ENCODE measurements at regions not wholly inside any gene's neighbourhood (a gene's known extent, or its start where the extent isn't known, plus 50 kb on each side); places are given as distances from the start of the nearest gene placed in this dataset.
"Not testable (repeated sequence)": the region's sequence is repeated elsewhere in the genome, so short reads cannot be mapped to it uniquely, and the experiment has no call there.

DNA sequence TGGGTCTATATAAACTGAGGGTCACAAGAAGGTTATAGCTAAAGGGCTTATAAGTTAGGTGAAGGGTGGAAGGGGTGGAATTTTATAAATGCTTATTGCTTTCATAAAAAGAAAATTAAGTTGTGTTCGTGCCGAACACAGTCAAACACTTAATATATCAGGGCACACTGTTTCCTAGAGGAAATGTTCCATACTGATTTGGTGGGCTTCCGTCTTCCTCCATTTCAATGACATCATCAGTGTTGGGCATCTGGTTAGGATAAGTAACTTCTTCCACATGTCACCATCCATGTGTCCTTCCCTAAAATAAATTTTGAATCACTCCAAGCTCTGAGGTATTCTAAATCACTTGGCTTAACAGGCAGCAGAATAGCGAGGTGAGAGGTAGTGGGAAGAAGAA, 466.4 kb downstream of the MED13L start:
- no peak for DNase-seq (ENCODE audit: low read depth, low spot score)

DNA sequence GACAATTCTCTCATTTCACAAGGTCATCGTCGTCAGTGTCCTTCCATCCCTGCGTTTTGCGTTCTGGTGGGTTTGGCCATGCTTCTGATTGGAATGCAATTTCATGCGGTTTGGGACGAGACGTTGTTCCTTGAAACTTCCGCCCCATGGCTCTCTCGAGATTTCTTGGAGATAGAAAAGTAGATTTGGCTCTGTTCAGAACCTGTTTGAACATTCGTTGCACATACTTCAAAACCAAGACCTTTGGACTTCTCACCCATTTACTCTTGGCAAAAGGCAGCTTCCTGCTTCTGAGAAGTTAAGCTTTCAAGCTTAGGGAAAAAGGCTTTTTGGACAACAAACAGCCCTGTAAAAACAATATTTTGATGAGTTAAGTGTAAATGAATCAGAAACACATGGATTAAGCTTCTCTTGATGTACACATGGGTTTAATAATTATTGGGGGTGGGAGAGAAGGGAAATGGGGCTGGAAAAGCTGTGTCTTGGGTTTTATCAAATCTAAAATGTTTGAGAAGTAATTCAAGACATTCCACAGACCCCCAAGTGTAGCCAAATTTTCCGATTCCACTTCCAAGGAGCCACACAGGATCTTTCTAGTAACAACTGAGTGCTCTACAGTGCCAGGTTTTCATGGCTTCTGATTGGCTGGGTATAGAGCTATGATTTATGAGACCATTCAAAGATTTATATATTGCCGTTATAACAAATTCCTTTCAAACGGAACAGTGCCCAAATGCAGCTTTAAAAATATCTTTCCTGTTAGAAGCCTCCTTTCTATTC, 467.2 kb downstream of the MED13L start:
- no peak for DNase-seq (ENCODE audit: low read depth, low spot score)

DNA sequence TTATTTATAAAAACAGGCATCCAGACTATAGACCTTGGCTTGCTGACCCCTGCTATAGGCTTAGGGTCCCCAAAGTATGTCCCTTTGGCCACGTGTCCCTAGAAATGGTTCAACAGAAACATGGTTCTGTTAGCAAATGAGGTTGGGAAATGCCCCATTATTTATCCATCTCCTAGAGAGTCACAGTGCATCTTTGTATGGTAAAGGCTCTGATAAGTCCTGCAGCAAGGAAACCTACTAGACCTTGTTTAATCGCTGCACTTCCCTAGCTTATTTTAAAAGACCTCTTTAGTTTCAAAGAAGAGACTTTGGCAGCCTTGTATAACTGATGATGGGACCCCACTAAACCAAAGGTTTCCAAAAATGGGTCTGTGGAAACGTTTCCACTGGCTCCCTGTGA, 471.5 kb downstream of the MED13L start:
- DNase-seq (ENCODE audit: low read depth, low spot score), result no peak

DNA sequence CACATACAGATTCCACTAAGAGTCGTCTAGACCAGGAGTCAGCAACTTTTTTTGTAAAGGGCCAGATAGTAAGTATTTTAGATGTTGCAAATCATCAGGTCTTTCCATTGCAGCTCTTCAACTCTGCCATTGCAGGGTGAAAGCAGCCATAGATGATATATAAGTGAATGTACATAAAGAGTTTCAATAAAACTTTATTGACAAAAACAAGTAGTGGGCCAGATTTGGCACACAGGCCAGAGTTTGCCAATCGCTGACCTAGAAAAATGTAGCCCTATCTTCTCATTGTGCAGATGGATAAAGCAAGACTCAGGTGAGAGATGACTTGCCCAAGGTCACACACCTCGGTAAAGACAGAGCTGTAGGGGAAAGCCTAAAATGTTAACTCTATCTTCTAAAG, 474.7 kb downstream of the MED13L start:
- DNase-seq (ENCODE audit: low read depth, low spot score), result no peak

DNA sequence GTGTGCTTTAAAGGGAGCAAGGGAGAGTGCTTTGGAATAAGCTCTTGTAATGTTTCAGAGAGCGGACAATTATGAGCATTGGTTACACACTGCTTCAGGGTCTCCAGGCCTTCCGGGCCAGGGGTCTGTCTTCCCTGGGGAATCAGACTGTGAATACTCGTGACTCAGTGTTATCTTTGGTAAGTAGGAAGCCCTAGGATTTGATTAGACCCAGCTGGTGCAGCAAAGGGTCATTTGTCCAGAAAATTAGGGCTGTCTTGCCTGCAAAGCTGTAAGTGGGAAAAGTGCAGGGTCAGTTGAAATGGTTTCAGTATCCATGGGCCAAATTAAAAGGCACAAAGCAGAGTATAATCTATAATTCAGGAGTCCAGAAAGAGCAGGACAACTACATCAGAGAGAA, 475.6 kb downstream of the MED13L start:
- DNase-seq (ENCODE audit: low read depth, low spot score), result no peak

DNA sequence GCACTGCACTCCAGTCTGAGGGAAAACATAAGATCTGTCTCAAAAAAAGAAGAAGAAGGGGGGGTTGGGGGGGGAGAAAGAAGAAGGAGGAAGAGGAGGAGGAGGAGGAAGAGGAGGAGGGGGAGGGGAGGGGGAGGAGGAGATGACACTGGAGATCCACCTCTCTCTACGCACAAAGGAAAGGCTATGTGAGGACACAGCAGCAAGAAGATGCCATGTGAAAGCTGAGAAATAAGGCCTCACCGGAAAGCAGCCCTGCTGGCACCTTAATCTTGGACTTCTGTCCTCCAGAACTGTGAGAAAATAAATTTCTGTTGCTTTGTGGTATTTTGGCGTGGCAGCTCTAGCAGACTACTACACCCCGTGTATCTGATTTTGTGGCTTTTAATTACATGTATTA, 477.9 kb downstream of the MED13L start:
- no peak for DNase-seq (ENCODE audit: low read depth, low spot score)

DNA sequence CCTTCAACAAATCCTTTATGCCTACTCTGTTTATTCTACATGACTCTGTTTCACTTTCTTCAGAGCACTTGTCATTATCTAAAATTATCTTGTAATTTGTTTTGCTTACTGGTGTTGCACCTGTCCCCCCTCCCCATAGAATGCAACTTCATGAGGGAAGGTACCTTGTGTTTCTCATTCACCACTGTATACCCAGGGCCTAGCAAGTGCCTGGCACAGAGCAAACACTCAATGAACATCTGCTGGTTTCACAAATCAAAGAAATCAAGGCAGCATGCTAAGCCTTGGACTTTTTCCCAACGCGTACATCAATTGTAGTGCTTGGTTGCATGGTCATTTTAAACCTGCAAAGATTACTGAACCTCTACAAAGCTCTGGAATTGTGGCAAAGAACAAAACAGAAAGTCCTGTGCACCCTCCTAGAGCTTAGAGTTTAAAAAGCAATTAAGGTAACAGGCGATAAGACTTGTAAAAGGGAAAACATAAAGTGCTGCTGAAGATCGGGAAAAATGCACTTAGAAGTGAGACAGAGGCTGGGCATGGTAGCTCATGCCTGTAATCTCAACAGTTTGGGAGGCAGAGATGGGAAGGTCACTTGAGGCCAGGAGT, 479.1 kb downstream of the MED13L start:
- no peak for DNase-seq (ENCODE audit: low read depth, low spot score)

DNA sequence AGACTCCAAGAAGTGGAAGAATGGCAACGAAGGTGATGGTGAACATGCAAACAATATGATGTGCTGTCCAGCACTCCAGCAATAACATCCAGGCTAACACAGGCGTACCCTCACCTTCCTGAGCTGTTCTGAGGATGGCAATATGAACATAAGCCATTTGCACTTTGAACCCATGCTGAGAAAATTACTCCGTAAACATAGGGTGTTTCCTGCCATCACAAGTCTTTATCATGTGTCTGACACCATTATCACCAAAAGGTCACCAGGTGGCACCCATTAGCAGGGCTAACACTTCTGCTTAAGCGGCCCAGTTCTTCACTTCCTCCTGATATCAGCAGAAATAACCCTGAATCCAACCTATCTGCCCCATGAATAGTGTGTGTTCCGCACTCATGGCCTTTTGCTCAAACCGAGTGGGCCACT, 482.8 kb downstream of the MED13L start:
- no peak for DNase-seq (ENCODE audit: low read depth, low spot score)

DNA sequence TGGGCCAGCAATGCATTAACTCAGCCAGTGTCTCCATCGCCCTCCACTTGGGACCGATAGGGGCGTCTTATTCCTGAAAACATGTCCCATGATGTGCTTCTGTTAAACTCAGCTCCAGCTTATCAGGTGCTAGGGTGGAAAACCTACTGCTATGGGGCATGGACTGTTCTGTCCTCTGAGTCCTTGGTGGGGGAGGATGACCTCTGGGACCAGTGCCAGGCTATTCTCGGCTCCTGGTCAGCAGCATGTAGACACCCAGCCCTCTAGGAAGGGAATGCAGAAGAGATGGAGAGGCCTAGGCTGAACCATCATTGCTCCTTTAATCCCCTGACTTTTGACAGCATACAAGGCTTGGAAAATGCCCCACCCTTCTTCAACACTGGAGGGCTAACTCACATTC, 486.2 kb downstream of the MED13L start:
- DNase-seq (ENCODE audit: low read depth, low spot score), result no peak

DNA sequence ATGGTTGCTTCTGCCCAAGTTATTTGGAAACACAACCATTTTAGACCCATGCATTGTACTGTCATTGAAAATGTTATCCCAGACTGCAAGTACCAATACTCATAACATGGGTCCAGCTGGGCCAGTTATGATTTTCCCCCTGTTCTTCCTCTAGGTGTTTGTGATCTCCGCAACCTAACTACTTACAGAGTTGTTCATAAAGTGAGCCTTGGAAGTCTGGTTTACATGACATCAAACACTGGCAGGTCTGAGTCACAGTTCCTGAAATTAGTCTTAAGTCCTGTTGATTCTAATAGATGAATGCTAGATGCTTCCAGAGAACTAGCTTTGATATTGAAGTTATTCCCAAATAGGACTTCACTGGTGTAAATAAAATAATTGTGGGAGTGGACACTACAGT, 487.0 kb downstream of the MED13L start:
- DNase-seq (ENCODE audit: low read depth, low spot score), result no peak

DNA sequence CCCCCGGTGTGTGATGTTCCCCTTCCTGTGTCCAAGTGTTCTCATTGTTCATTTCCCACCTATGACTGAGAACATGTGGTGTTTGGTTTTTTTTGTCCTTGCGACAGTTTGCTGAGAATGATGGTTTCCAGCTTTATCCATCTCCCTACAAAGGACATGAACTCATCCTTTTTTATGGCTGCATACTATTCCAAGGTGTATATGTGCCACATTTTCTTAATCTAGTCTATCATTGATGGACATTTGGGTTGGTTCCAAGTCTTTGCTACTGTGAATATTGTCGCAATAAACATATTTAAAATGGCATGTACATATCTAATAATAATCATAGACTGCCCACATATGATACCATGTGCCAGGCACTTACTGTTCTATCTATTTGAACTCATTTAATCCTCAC, 491.0 kb downstream of the MED13L start:
- not testable (repeated sequence) for DNase-seq (ENCODE audit: low read depth, low spot score)

DNA sequence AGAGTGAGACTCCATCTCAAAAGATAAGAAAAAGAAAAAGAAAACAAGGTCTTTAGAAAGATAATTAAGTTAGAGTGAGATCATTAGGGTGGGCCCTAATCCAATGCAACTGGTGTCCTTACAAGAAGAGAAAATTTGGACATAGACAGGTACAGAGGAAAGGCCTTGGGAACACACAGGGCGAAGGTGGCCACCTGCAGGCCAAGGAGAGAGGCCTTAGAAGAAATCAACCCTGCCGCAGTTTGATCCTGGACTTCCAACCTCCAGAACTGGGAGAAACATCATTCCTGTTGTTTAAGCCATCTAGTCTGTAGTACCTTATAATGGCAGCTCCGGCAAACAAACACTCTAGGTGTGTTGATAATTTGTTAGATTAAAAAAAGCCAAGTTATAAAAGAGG, 491.9 kb downstream of the MED13L start:
- no peak for DNase-seq (ENCODE audit: low read depth, low spot score)

DNA sequence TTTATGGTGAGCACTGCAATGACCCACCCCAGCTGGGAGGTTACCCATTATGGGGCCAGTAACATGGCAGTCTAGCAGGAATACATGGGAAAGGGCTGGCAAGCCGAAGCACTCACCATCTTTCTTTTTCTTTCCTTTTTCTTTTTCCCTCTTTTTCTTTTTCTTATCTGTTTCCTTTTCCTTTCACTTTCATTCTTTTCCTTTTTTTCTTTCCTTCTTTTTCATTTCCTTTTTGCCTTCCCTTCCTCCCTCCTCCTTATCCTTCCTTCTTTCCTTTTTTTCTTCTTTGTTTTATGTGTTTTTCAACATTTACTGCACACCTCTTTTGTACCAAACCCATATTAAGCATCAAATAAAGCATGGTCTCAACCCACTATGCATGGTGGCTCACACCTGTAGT, 501.1 kb downstream of the MED13L start:
- DNase-seq (ENCODE audit: low read depth, low spot score), result no peak

DNA sequence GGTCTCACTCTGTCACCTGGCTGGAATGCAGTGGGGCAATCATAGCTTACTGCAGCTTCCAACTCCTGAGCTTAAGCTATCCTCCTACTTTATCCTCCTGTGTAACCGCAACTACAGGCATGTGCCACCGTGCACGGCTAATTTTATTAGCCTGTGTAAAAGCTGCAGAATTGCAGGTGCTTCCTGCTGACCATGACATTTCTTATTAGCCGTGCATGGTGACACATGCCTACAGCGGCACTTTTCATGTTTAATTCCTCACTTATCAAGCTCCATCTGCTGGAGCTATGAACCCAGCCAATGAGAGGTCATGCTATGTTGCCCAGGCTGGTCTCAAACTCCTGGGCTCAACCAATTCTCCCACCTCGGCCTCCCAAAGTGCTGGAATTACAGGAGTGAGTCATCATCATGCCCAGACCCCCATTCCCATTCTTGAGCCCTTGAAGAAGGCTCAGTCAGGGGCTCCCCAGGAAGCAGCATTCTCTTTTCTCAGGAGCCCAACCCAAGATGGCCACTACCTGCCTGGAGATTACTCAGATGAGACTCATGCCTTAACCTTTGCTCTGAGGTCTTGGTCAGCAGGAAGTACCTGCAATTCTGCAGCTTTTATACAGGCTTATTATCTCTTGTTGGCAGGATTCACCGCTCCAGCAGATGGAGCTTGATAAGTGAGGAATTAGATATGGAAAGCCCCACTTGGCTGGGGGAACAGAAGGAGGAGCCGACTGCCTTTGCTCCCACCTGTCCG, 503.2 kb downstream of the MED13L start:
- DNase-seq (ENCODE audit: low read depth, low spot score), result no peak

DNA sequence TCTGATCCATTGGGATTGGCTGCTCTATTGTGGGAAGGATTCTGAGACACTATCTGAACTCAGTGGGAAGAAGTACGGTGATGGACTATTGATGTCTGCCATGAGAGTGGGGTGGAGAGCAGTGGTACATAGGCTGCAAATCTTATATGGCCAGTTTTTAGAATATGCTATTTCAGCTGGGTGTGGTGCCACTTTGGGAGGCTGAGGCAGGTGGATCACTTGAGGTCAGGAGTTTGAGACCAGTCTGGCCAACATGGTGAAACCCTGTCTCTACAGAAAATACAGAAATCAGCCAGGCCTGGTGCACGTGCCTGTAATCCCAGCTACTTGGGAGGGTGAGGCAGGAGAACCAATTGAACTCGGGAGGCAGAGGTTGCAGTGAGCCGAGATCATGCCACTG, 505.9 kb downstream of the MED13L start:
- DNase-seq (ENCODE audit: low read depth, low spot score), result no peak

DNA sequence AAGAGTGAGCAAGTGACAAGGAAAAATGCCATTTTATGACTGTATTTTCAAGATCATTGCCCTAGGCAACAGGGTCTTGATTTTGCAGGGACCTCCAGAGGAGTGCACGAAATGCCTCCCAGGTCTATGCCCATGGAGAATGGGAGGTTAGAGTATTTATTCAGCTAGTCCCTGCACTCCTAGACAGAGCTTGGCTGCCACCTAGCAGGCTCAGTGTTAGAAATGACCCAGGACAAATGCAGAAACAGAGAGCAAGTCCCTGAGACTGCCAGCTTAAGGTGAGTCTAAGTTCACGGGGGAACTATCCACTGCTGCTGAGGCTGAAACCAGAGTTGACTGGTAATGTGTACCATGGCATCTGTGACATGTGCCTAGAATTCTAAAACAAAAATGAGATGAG, 506.4 kb downstream of the MED13L start:
- no peak for DNase-seq (ENCODE audit: low read depth, low spot score)

DNA sequence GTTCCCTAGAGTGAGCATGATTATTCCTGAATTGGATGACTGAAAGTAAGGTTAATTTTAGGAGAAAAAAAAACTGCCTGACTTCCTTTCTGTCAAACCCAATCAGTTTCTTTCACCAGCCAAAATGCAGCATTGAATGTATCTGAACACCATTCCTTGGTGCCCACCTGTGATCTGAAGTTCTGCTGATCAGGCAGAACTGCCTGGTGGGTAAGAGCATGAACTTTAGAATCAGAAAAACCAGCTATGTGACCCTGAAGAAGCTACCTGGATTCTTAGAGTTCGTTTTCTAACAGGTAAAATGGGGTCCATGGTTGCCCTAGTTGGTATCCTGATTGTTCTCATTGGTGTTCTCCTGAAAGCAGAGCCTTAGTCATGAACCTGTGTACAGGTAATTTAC, 506.9 kb downstream of the MED13L start:
- DNase-seq (ENCODE audit: low read depth, low spot score), result no peak

DNA sequence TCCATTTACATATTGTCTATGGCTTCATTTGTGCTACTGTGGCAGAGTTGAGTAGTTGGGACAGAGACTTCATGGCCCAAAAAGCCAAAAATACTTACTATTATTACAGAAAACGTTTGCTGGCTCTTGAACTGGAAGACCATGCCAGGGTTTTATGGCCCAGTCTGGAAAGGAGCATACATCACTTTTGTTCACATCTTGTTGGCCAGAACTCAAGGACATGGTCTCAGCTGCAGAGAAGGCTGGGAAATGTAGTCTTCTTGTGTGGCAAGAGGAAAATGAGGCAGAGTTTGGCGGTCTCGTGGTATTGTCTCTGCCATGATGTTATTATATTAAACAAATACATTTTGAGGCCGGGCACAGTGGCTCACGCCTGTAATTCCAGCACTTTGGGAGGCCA, 509.6 kb downstream of the MED13L start:
- no peak for DNase-seq (ENCODE audit: low read depth, low spot score)

DNA sequence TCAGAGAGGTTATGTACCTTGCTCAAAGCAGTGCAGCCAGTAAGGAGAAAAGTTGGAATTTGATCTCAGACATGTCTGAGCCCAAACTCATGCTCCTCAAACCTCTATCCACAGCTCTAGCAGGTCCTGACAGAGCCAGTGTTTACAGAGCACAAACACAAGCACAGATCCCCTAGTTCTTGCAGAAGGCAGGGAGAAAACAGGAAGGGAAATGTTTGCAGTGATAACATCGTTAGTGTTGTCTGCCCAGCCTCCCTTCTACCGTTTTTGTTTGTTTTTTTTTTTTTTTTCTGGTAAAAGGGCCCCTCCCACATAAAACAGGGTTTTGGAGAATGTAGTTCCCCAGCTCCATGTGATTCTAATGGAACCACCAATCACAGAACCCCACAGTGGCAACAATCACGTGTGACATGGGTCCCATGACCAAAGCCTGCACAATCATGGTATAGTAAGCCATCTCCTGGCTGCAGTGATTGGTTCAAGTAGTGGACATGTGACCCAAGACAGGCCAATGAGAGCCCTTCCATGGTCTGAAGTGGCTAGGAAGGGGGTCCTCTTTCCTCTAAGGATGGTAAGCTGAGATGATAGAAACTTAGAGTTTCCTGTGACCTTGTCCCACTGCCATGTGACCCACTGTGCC, 513.4 kb downstream of the MED13L start:
- no peak for DNase-seq (ENCODE audit: low read depth, low spot score)

DNA sequence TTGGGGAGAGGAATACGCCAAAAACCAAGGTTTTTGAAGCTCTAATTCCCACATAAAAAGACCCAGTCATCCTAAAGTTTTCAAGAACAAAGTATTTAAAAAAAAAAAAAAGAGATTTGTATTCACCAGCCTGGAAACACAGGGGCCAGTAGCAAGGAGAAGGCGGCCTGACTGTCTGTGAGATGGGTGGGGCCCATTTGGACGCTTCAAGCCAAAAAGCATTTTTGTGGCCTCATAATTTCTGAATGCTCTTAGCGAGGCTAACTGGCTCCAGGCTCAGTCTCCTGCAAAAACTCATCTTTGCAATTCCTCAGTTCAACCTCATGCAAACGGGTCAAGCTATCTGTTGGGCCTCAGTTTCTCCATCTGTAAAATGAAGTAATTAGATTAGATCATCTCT, 514.1 kb downstream of the MED13L start:
- no peak for DNase-seq (ENCODE audit: low read depth, low spot score)

DNA sequence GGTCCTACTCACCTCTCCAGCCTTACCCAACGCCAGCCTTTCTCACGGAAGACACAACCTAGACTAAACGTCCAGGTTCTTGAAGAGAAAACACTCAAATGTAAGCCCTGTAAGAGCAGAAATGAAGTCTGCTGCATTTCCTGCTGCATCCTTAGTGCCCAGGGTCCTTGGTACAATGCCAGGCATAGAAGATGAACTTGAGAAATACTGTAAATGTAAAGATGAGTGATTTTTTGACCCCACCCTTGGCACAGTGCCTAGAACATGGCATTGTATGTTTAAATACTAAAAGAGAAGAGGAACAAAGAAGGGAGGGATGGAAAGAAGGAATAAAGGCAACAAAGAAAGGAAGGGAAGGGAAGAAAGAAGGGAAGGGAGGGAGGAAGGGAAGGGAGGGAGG, 514.6 kb downstream of the MED13L start:
- no peak for DNase-seq (ENCODE audit: low read depth, low spot score)

DNA sequence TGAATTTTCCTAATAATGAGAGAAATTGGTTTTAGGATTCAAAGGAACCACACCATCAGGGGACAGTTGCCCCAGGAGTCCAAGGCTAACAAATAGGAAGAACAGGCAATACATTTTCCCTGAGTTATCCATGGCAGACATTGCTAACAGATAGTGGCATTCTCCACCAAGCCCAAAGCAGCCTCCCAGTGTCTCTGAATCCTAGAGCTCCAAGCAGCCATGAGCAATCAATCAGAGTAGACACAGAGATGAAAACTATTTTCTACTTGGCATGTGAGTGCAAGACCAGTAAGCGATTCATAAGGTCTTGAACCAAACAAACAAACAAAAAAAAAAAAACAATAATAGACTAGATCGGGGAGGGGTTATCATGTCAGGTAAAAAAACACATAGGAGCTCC, 515.7 kb downstream of the MED13L start:
- no peak for DNase-seq (ENCODE audit: low read depth, low spot score)
